Thyroid gland (tissue), 4 donors: ENCODE measurements at regions not wholly inside any gene's neighbourhood (a gene's known extent, or its start where the extent isn't known, plus 50 kb on each side); places are given as distances from the start of the nearest gene placed in this dataset.

ENCODE experiments used
- CTCF ChIP-seq, 6 experiments: fragments of 200-600 bp in 3 of 6; fragments of 450-650 bp in 3 of 6; sonication (generic) in 3 of 6; IDR thresholded peaks; one replicate each; pipeline ENCODE4 v1.5.1; 2016 to 2019; ENCODE audit warnings: antibody characterized with exemption in 6 of 6, mild to moderate bottlenecking in 2 of 6, inconsistent platforms in 1 of 6, moderate library complexity in 1 of 6
- POLR2A ChIP-seq, 2 donors: fragments of 450-650 bp; IDR thresholded peaks; one replicate each; pipeline ENCODE4 v1.6.1; 2017; ENCODE audit warnings: antibody characterized with exemption in 2 of 2, mild to moderate bottlenecking in 2 of 2, moderate library complexity in 1 of 2

GRCh38 chr1:11364170-11364569 lies 91.2 kb downstream of the UBIAD1 start:
- no peak for TF ChIP-seq CTCF (IDR thresholded peaks at IDR 0.05)
- TF ChIP-seq POLR2A (IDR thresholded peaks at IDR 0.05): no peak
